DOHH2 (cell line): ENCODE measurements at regions not wholly inside any gene's neighbourhood (a gene's known extent, or its start where the extent isn't known, plus 50 kb on each side); places are given as distances from the start of the nearest gene placed in this dataset.
"Not testable (repeated sequence)": the region's sequence is repeated elsewhere in the genome, so short reads cannot be mapped to it uniquely, and the experiment has no call there.

ENCODE experiments used
- H3F3A ChIP-seq: fragments of 200-600 bp; sonication (generic), shearing (Covaris generic); 2 replicates; pipeline ENCODE4 v1.6.0; 2016; ENCODE audit warnings: antibody characterized with exemption, mild to moderate bottlenecking; ENCODE audit not compliant: control insufficient read depth, insufficient read depth
- H3K27ac ChIP-seq: fragments of 200-600 bp; sonication (generic); 2 replicates; pipeline ENCODE4 v1.5.1; 2014; ENCODE audit warnings: low read depth, mild to moderate bottlenecking, low read length, moderate library complexity
- H3K27me3 ChIP-seq: fragments of 200-600 bp; sonication (generic); 2 replicates; pipeline ENCODE4 v1.6.1; 2014; ENCODE audit warnings: mild to moderate bottlenecking, low read length, mixed read lengths; ENCODE audit not compliant: control insufficient read depth
- H3K36me3 ChIP-seq: fragments of 200-600 bp; sonication (generic); 2 replicates; pipeline ENCODE4 v1.6.1; 2014; ENCODE audit warnings: mild to moderate bottlenecking, low read length, moderate library complexity, mixed read lengths; ENCODE audit not compliant: control insufficient read depth
- H3K4me1 ChIP-seq: fragments of 200-600 bp; sonication (generic); 2 replicates; pipeline ENCODE4 v1.6.1; 2014; ENCODE audit warnings: mild to moderate bottlenecking, low read length, mixed read lengths; ENCODE audit not compliant: control insufficient read depth
- H3K4me2 ChIP-seq: fragments of 200-600 bp; sonication (generic); 2 replicates; pipeline ENCODE4 v1.6.0; 2014; ENCODE audit warnings: mild to moderate bottlenecking, low read length, moderate library complexity
- H3K4me3 ChIP-seq: fragments of 200-600 bp; sonication (generic); 2 replicates; pipeline ENCODE4 v1.5.1; 2014; ENCODE audit warnings: mild to moderate bottlenecking, low read length, mixed read lengths
- H3K79me2 ChIP-seq: fragments of 200-600 bp; sonication (generic); 2 replicates; pipeline ENCODE4 v1.6.1; 2014; ENCODE audit warnings: mild to moderate bottlenecking, low read length, mixed read lengths; ENCODE audit not compliant: control insufficient read depth
- H3K9me2 ChIP-seq: fragments of 200-600 bp; sonication (generic); replicated peaks from 2 replicates; pipeline ENCODE4 v1.6.1; 2014; ENCODE audit warnings: mild to moderate bottlenecking, low read length, mixed read lengths; ENCODE audit not compliant: control insufficient read depth
- H3K9me3 ChIP-seq: fragments of 200-600 bp; sonication (generic); 2 replicates; pipeline ENCODE4 v1.6.1; 2014; ENCODE audit warnings: antibody characterized with exemption, low read length, mixed read lengths; ENCODE audit not compliant: control insufficient read depth, insufficient read depth
- H4K20me1 ChIP-seq: fragments of 200-600 bp; sonication (generic); 2 replicates; pipeline ENCODE4 v1.6.0; 2014; ENCODE audit warnings: low read depth, mild to moderate bottlenecking, antibody characterized with exemption, low read length, moderate library complexity; ENCODE audit not compliant: control insufficient read depth, insufficient read depth
- CTCF ChIP-seq: fragments of 200-600 bp; sonication (generic); IDR thresholded peaks from one replicate; pipeline ENCODE4 v1.5.1; 2014; ENCODE audit warnings: antibody characterized with exemption, mild to moderate bottlenecking, low read depth, low read length; ENCODE audit not compliant: poor library complexity, severe bottlenecking
- EZH2phosphoT487 ChIP-seq: fragments of 200-600 bp; sonication (generic); IDR thresholded peaks from 2 replicates; pipeline ENCODE4 v1.6.1; 2017; ENCODE audit warnings: borderline replicate concordance, mild to moderate bottlenecking, antibody characterized with exemption, low read length, moderate library complexity, mixed read lengths

GRCh38 chr10:46175831-46176230 is 111.0 kb upstream of the ANTXRL start:
- H3K4me2 ChIP-seq, result no peak overlapping the region
- H3K4me3 ChIP-seq, result no peak overlapping the region
- H3K4me1 ChIP-seq, result no peaks in the 10 kb centered on the region
- no peaks in the 10 kb centered on the region for H4K20me1 ChIP-seq
- H3F3A ChIP-seq, result no peaks in the 10 kb centered on the region
- H3K79me2 ChIP-seq, result no peaks in the 10 kb centered on the region
- no peaks in the 10 kb centered on the region for H3K9me3 ChIP-seq
- H3K36me3 ChIP-seq, result no peaks in the 10 kb centered on the region
- no peak overlapping the region for H3K27ac ChIP-seq
- H3K27me3 ChIP-seq, result 0 out of 2 replicates have a peak, but pooled peaks cover 3% of the 10 kb centered on the region
- no peaks in the 10 kb centered on the region for H3K9me2 ChIP-seq
- no peak for TF ChIP-seq EZH2phosphoT487
- TF ChIP-seq CTCF, result no peak

- not testable (repeated sequence) for H4K20me1 ChIP-seq, H3K27me3 ChIP-seq, H3K36me3 ChIP-seq, H3K9me2 ChIP-seq, H3K79me2 ChIP-seq, H3K4me2 ChIP-seq, H3K9me3 ChIP-seq, H3F3A ChIP-seq, H3K4me1 ChIP-seq, H3K27ac ChIP-seq, H3K4me3 ChIP-seq
Observed at GRCh38 chr10:46187431-46187830, 99.4 kb upstream of the ANTXRL start.

GRCh38 chr10:46197050-46197449 is 89.7 kb upstream of the ANTXRL start:
- no peaks in the 10 kb centered on the region for H3K36me3 ChIP-seq

GRCh38 chr10:46198516-46198915 is 88.3 kb upstream of the ANTXRL start:
- Histone ChIP-seq H3K27me3 (no peaks in the 10 kb centered on the region), H3K4me1 (no peaks in the 10 kb centered on the region), H4K20me1 (no peaks in the 10 kb centered on the region), H3K9me3 (no peaks in the 10 kb centered on the region), H3K27ac (no peak overlapping the region), H3K4me3 (no peak overlapping the region), H3K79me2 (no peaks in the 10 kb centered on the region), H3F3A (no peaks in the 10 kb centered on the region), H3K4me2 (no peak overlapping the region), H3K36me3 (no peaks in the 10 kb centered on the region), H3K9me2 (no peaks in the 10 kb centered on the region)
- TF ChIP-seq CTCF (no peak), EZH2phosphoT487 (no peak)

More at GRCh38 chr10:46197050-46197449, 89.7 kb upstream of the ANTXRL start:
- H3K4me2 ChIP-seq, result no peak overlapping the region
- H3K4me1 ChIP-seq, result no peaks in the 10 kb centered on the region
- H3K27ac ChIP-seq, result no peak overlapping the region
- TF ChIP-seq CTCF, result no peak
- no peaks in the 10 kb centered on the region for H3K27me3 ChIP-seq
- no peaks in the 10 kb centered on the region for H4K20me1 ChIP-seq
- no peaks in the 10 kb centered on the region for H3K79me2 ChIP-seq
- no peaks in the 10 kb centered on the region for H3F3A ChIP-seq
- H3K9me3 ChIP-seq, result no peaks in the 10 kb centered on the region
- no peak overlapping the region for H3K4me3 ChIP-seq
- H3K9me2 ChIP-seq, result no peaks in the 10 kb centered on the region

DNA sequence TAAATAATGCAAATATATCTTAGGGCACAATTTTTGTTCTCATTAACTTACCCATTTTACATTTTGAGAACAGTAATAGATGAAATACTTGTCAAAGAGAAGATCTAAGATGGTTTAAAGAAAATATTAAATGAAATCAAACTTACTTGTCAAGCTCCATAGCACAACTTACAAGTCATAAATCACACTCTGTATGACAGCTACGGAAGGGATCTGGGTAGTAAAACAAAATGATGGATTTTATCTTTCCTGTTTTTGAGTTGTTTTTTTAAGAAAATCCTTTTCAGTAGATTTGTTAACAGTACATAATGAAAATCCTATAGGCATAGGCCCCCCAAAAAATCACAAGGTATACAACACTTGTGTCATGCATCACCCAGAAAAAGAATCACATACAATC is 84.4 kb upstream of the ANTXRL start:
- not testable (repeated sequence) for H3K27me3 ChIP-seq, H3K27ac ChIP-seq, H4K20me1 ChIP-seq, H3K79me2 ChIP-seq, H3K9me2 ChIP-seq, H3F3A ChIP-seq, H3K4me3 ChIP-seq, H3K36me3 ChIP-seq, H3K4me2 ChIP-seq, H3K9me3 ChIP-seq, H3K4me1 ChIP-seq

GRCh38 chr10:46204482-46205102 is 82.2 kb upstream of the ANTXRL start:
- H3K4me2 ChIP-seq, H3K27me3 ChIP-seq, H3K4me1 ChIP-seq, H3K79me2 ChIP-seq, H3K36me3 ChIP-seq, H3K9me2 ChIP-seq, H4K20me1 ChIP-seq, H3F3A ChIP-seq, H3K4me3 ChIP-seq, H3K9me3 ChIP-seq, H3K27ac ChIP-seq: not testable (repeated sequence)
